PC-9 (cell line): ENCODE measurements at regions not wholly inside any gene's neighbourhood (a gene's known extent, or its start where the extent isn't known, plus 50 kb on each side); places are given as distances from the start of the nearest gene placed in this dataset.

Source experiments
- BruUV-seq: library from RNA; stranded (reverse); fragments of 400-500 nt; replicated peaks from 2 replicates; lab custom pipeline; 2021; lab: Mats Ljungman, UMichigan
- CTCF ChIA-PET: fragments of 300-600 bp; sonication (Branson Sonifier 250); formaldehyde crosslinking; loops from one replicate; lab custom pipeline; 2022; ENCODE audit warnings: antibody characterized with exemption; lab: Charles Lee
- POLR2A ChIA-PET: fragments of 300-600 bp; sonication (Branson Sonifier 250); formaldehyde crosslinking; loops from one replicate; lab custom pipeline; 2022; ENCODE audit warnings: antibody characterized with exemption; ENCODE audit not compliant: unreplicated experiment; lab: Charles Lee
- DNase-seq, 2 experiments: peaks; one replicate each; pipeline versions ENCODE4 v3.0.0 to v3.0.0-alpha.2; 2015 to 2022; ENCODE audit warnings: mixed read lengths in 1 of 2
- H2AFZ ChIP-seq: fragments of 200-600 bp; sonication (generic); 2 replicates; pipeline ENCODE4 v1.8.1; 2017; ENCODE audit warnings: antibody characterized with exemption
- H3F3A ChIP-seq: fragments of 200-600 bp; sonication (generic); 2 replicates; pipeline ENCODE4 v1.8.1; 2017; ENCODE audit warnings: antibody characterized with exemption, mild to moderate bottlenecking, low read depth; ENCODE audit not compliant: insufficient read depth
- H3K27ac ChIP-seq: fragments of 200-600 bp; sonication (generic); 2 replicates; pipeline ENCODE4 v1.6.1; 2016; ENCODE audit warnings: mixed run types
- H3K27me3 ChIP-seq: fragments of 200-600 bp; sonication (generic); 2 replicates; pipeline ENCODE4 v1.6.1; 2016; ENCODE audit warnings: low read depth, mixed run types; ENCODE audit not compliant: insufficient read depth
- H3K36me3 ChIP-seq: fragments of 200-600 bp; sonication (generic); 2 replicates; pipeline ENCODE4 v1.6.1; 2016; ENCODE audit warnings: low read depth, mixed run types
- H3K4me1 ChIP-seq: fragments of 200-600 bp; sonication (generic); replicated peaks from 2 replicates; pipeline ENCODE4 v1.6.1; 2016; ENCODE audit warnings: mixed run types; ENCODE audit not compliant: insufficient read depth
- H3K4me2 ChIP-seq: fragments of 200-600 bp; sonication (generic); 2 replicates; pipeline ENCODE4 v1.6.1; 2017; ENCODE audit warnings: mixed run types
- H3K4me3 ChIP-seq: fragments of 200-600 bp; sonication (generic); 2 replicates; pipeline ENCODE4 v1.6.1; 2016; ENCODE audit warnings: mixed run types
- H3K79me2 ChIP-seq: fragments of 200-600 bp; sonication (generic); 2 replicates; pipeline ENCODE4 v1.6.1; 2017; ENCODE audit warnings: low read depth, mixed run types
- H3K9me2 ChIP-seq: fragments of 200-600 bp; sonication (generic); 2 replicates; pipeline ENCODE4 v1.8.1; 2017; ENCODE audit warnings: mild to moderate bottlenecking; ENCODE audit not compliant: insufficient read depth
- H3K9me3 ChIP-seq: fragments of 200-600 bp; sonication (generic); 2 replicates; pipeline ENCODE4 v1.8.1; 2016; ENCODE audit warnings: low read depth; ENCODE audit not compliant: insufficient read depth
- H4K20me1 ChIP-seq: fragments of 200-600 bp; sonication (generic); 2 replicates; pipeline ENCODE4 v1.8.1; 2017; ENCODE audit not compliant: insufficient read depth
- CTCF ChIP-seq: fragments of 200-600 bp; sonication (generic); conservative IDR thresholded peaks from 2 replicates; pipeline ENCODE4 v1.6.1; 2017; ENCODE audit warnings: mixed run types, antibody characterized with exemption, mild to moderate bottlenecking, moderate library complexity
- EZH2 ChIP-seq: fragments of 200-600 bp; sonication (generic); IDR thresholded peaks from 2 replicates; pipeline ENCODE4 v1.8.0; 2017; ENCODE audit warnings: antibody characterized with exemption, low read depth
- intact Hi-C: fragments of 100-400 bp; cut with micrococcal nuclease; formaldehyde crosslinking; loops from one replicate; pipeline ENCODE4 v1.10.0; 2022; ENCODE audit not compliant: unreplicated experiment

GRCh38 chr21:35852820-35853219 is 207.5 kb downstream of the SETD4 start:
- no peak for DNase-seq
- no peak overlapping the region for H3K4me3 ChIP-seq
- no peak overlapping the region for H2AFZ ChIP-seq
- H4K20me1 ChIP-seq: no peaks in the 10 kb centered on the region
- CTCF ChIA-PET: no interaction called here
- H3K36me3 ChIP-seq: no peaks in the 10 kb centered on the region
- H3K27ac ChIP-seq: no peak overlapping the region
- H3K79me2 ChIP-seq: no peaks in the 10 kb centered on the region
- no peak for TF ChIP-seq CTCF
- no peak for TF ChIP-seq EZH2
- H3K9me3 ChIP-seq: no peaks in the 10 kb centered on the region
- intact Hi-C loops: no loop called here
- no peaks in the 10 kb centered on the region for H3F3A ChIP-seq
- H3K9me2 ChIP-seq: no peaks in the 10 kb centered on the region
- H3K4me2 ChIP-seq: no peak overlapping the region
- H3K4me1 ChIP-seq: no peaks in the 10 kb centered on the region
- no TSS peak for BruUV-seq
- 0 out of 2 replicates have a peak, but pooled peaks cover 3% of the 10 kb centered on the region for H3K27me3 ChIP-seq
- POLR2A ChIA-PET: interaction anchor here (0.6 kb wide), 1 partner anchor 839 kb away, joined by 3 read pairs; no protein-coding TSS in a partner anchor

GRCh38 chr21:35850542-35851103 is 209.7 kb downstream of the SETD4 start:
- Histone ChIP-seq H2AFZ (no peak overlapping the region), H3K36me3 (no peaks in the 10 kb centered on the region), H4K20me1 (no peaks in the 10 kb centered on the region), H3K4me3 (no peak overlapping the region), H3F3A (no peaks in the 10 kb centered on the region), H3K4me2 (no peak overlapping the region), H3K27me3 (0 out of 2 replicates have a peak, but pooled peaks cover 3% of the 10 kb centered on the region), H3K9me2 (no peaks in the 10 kb centered on the region), H3K79me2 (no peaks in the 10 kb centered on the region), H3K9me3 (no peaks in the 10 kb centered on the region), H3K4me1 (no peaks in the 10 kb centered on the region), H3K27ac (no peak overlapping the region)
- no TSS peak for BruUV-seq
- POLR2A ChIA-PET: interaction anchor here (0.6 kb wide), 1 partner anchor 962 kb away, joined by 5 read pairs; no protein-coding TSS in a partner anchor
- CTCF ChIA-PET: no interaction called here
- intact Hi-C loops: no loop called here
- no peak for TF ChIP-seq EZH2
- no peak for TF ChIP-seq CTCF
- DNase-seq: no peak

GRCh38 chr21:35850029-35850428 is 210.3 kb downstream of the SETD4 start:
- Histone ChIP-seq H3K9me2 (no peaks in the 10 kb centered on the region), H3K4me3 (no peak overlapping the region), H3K27me3 (0 out of 2 replicates have a peak, but pooled peaks cover under 1% of the 10 kb centered on the region), H3F3A (no peaks in the 10 kb centered on the region), H4K20me1 (no peaks in the 10 kb centered on the region), H3K79me2 (no peaks in the 10 kb centered on the region), H2AFZ (no peak overlapping the region), H3K4me2 (no peak overlapping the region), H3K4me1 (no peaks in the 10 kb centered on the region), H3K36me3 (no peaks in the 10 kb centered on the region), H3K9me3 (no peaks in the 10 kb centered on the region), H3K27ac (no peak overlapping the region)
- intact Hi-C loops: no loop called here
- TF ChIP-seq CTCF: no peak
- no peak for TF ChIP-seq EZH2
- no TSS peak for BruUV-seq
- DNase-seq: no peak
- POLR2A ChIA-PET: interaction anchor here (0.6 to 0.7 kb wide), 2 partner anchors 308 to 962 kb away, joined by 5 to 6 read pairs; no protein-coding TSS in a partner anchor
- CTCF ChIA-PET: no interaction called here
